Keratinocyte (primary cell): ENCODE measurements at regions not wholly inside any gene's neighbourhood (a gene's known extent, or its start where the extent isn't known, plus 50 kb on each side); places are given as distances from the start of the nearest gene placed in this dataset.

Source experiments
- DNase-seq: peaks from one replicate; pipeline ENCODE4 v3.0.0-alpha.2; 2011; ENCODE audit warnings: low read depth, missing footprints, low spot score
- FAIRE-seq: peaks from 2 replicates; lab custom pipeline; 2011; peaks lifted over from hg19 to GRCh38; lab: Jason Lieb, UNC
- H2AFZ ChIP-seq: 2 replicates; pipeline ENCODE4 v1.6.0; 2012; ENCODE audit warnings: low read length, control low read depth, inconsistent platforms; ENCODE audit not compliant: control insufficient read depth
- H3K27ac ChIP-seq: 2 replicates; pipeline ENCODE4 v1.5.1; 2011; ENCODE audit warnings: low read length; ENCODE audit not compliant: control insufficient read depth, insufficient read depth
- H3K27me3 ChIP-seq: 3 replicates; pipeline ENCODE4 v1.6.0; 2011; ENCODE audit warnings: low read length; ENCODE audit not compliant: control insufficient read depth, insufficient read depth; ENCODE audit errors: extremely low read depth
- H3K36me3 ChIP-seq, 2 experiments: 2 replicates in 1 of 2; 3 replicates in 1 of 2; pipeline ENCODE4 v1.5.1; 2011; ENCODE audit warnings: low read length in 2 of 2, mild to moderate bottlenecking in 1 of 2; ENCODE audit not compliant: control insufficient read depth in 2 of 2, insufficient read depth in 2 of 2; ENCODE audit errors: extremely low read depth in 1 of 2
- H3K4me1 ChIP-seq: 3 replicates; pipeline ENCODE4 v1.5.1; 2011; ENCODE audit warnings: low read length; ENCODE audit not compliant: control insufficient read depth, insufficient read depth; ENCODE audit errors: extremely low read depth
- H3K4me2 ChIP-seq: 3 replicates; pipeline ENCODE4 v1.6.0; 2011; ENCODE audit warnings: low read depth, low read length; ENCODE audit not compliant: control insufficient read depth, insufficient read depth; ENCODE audit errors: extremely low read depth
- H3K4me3 ChIP-seq, 3 experiments: fragments of 200-600 bp in 1 of 3; sonication (generic) in 1 of 3; 2 replicates in 2 of 3; 3 replicates in 1 of 3; pipeline ENCODE4 v1.5.1; 2011 to 2016; ENCODE audit warnings: low read length in 3 of 3, mild to moderate bottlenecking in 3 of 3, control low read depth in 2 of 3, inconsistent platforms in 1 of 3, low read depth in 1 of 3, mixed read lengths in 1 of 3, mixed run types in 1 of 3, moderate library complexity in 1 of 3; ENCODE audit not compliant: control insufficient read depth in 2 of 3, insufficient read depth in 2 of 3; ENCODE audit errors: extremely low read depth in 1 of 3
- H3K79me2 ChIP-seq: 2 replicates; pipeline ENCODE4 v1.6.0; 2012; ENCODE audit warnings: low read length; ENCODE audit not compliant: control insufficient read depth, insufficient read depth
- H3K9ac ChIP-seq: 3 replicates; pipeline ENCODE4 v1.6.0; 2011; ENCODE audit warnings: low read length; ENCODE audit not compliant: control insufficient read depth, insufficient read depth; ENCODE audit errors: extremely low read depth
- H3K9me1 ChIP-seq: 3 replicates; pipeline ENCODE4 v1.6.0; 2011; ENCODE audit warnings: low read length; ENCODE audit not compliant: control insufficient read depth, insufficient read depth; ENCODE audit errors: extremely low read depth
- H3K9me3 ChIP-seq: 2 replicates; pipeline ENCODE4 v1.5.1; 2012; ENCODE audit warnings: low read depth, low read length; ENCODE audit not compliant: control insufficient read depth
- H4K20me1 ChIP-seq: 3 replicates; pipeline ENCODE4 v1.6.0; 2011; ENCODE audit warnings: low read length; ENCODE audit not compliant: control insufficient read depth, insufficient read depth; ENCODE audit errors: extremely low read depth
- EZH2 ChIP-seq: IDR thresholded peaks from one replicate; pipeline ENCODE4 v1.6.1; 2012; ENCODE audit warnings: inconsistent platforms, mild to moderate bottlenecking, low read length, moderate library complexity
- dilution Hi-C: fragments of 300-500 bp; cut with MboI; formaldehyde crosslinking; loops from one replicate; pipeline ENCODE4 v1.7.0; 2020; ENCODE audit warnings: low sequenced_read_pairs; ENCODE audit not compliant: extremely low pct_ligation_motif_present
- TF ChIP-seq, protein P1 (sequence below), 3 experiments: IDR thresholded peaks in 1 of 3; conservative IDR thresholded peaks in 1 of 3; optimal IDR thresholded peaks in 1 of 3; 2 replicates in 2 of 3; 3 replicates in 1 of 3; pipeline versions ENCODE3 to v1.5.1; 2011; ENCODE audit warnings: low read length in 3 of 3, mild to moderate bottlenecking in 3 of 3, moderate library complexity in 2 of 3, control low read depth in 1 of 3, inconsistent platforms in 1 of 3; ENCODE audit not compliant: insufficient read depth in 2 of 3; ENCODE audit errors: extremely low read depth in 1 of 3

DNA sequence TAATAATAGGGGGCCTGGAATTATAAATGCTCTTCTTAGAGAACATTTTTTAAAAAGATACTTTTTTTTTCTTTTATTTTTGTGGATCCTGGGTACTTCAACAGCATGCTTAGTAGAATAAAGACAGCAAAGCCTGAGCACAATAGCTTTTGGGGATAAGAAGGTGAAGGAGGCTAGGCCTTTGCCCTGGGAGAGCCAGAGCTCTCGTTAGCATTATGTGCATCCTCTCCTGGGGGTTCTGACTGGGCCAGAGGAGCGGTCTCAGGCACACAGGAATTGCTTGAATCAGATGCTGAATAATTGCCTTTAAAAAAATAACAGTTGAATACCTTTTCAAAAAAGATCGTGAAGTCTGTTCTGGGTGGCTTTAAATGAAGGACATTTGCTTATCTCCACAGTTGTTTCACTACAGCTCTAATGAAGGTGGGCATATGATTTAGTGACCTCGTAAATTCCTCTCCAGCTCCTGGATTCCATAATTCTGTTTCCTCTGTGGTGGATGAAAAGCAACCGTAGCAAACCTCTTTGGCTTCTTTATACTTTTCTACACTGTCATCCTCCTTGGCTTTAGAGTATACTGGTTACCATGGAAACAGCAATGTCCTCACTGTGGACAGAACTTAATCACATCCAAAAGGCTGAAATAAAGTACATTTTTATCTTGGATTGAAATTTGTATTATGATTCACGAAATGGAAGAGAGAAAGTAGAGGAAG lies 133.8 kb downstream of the MAIP1 start:
- Histone ChIP-seq H2AFZ (no peak overlapping the region), H3K9ac (no peak overlapping the region), H3K79me2 (no peaks in the 10 kb centered on the region), H3K9me1 (no peaks in the 10 kb centered on the region), H3K4me1 (no peaks in the 10 kb centered on the region), H4K20me1 (no peaks in the 10 kb centered on the region), H3K9me3 (no peaks in the 10 kb centered on the region), H3K4me2 (no peak overlapping the region), H3K36me3 (no peaks in the 10 kb centered on the region), H3K4me3 (no peak overlapping the region), H3K27me3 (no peaks in the 10 kb centered on the region), H3K27ac (no peak overlapping the region)
- no peak for TF ChIP-seq EZH2
- TF ChIP-seq, protein P1, sequence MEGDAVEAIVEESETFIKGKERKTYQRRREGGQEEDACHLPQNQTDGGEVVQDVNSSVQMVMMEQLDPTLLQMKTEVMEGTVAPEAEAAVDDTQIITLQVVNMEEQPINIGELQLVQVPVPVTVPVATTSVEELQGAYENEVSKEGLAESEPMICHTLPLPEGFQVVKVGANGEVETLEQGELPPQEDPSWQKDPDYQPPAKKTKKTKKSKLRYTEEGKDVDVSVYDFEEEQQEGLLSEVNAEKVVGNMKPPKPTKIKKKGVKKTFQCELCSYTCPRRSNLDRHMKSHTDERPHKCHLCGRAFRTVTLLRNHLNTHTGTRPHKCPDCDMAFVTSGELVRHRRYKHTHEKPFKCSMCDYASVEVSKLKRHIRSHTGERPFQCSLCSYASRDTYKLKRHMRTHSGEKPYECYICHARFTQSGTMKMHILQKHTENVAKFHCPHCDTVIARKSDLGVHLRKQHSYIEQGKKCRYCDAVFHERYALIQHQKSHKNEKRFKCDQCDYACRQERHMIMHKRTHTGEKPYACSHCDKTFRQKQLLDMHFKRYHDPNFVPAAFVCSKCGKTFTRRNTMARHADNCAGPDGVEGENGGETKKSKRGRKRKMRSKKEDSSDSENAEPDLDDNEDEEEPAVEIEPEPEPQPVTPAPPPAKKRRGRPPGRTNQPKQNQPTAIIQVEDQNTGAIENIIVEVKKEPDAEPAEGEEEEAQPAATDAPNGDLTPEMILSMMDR (optimal IDR thresholded peaks at IDR 0.05 in 1 of 3, IDR thresholded peaks at IDR 0.05 in 1 of 3, conservative IDR thresholded peaks at IDR 0.05 in 1 of 3; ENCODE audit: extremely low read depth in 1 of 3, insufficient read depth in 2 of 3, low read length in 3 of 3): no peak
- dilution Hi-C loops: no loop called here
- no peak for DNase-seq
- no peak for FAIRE-seq

DNA sequence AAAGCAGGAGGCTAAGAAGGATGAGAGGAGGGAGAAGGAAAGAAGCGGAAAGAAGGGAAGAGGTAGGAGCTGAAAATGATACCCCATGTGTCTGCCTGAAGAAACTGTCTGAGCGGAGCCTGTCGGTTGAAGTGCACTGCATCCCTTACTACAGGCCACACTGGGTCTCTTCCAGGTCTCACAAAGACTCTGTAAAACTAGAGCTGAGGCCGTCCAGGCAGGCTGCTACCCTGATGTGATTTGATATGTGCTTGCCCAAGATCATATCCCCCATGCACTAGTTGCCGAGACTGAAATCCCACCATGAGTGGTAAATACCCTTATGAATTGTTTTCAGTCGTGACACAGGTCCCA lies 134.4 kb downstream of the MAIP1 start:
- no peak for DNase-seq
- H4K20me1 ChIP-seq: no peaks in the 10 kb centered on the region
- no peaks in the 10 kb centered on the region for H3K79me2 ChIP-seq
- H3K9me1 ChIP-seq: no peaks in the 10 kb centered on the region
- H3K36me3 ChIP-seq: no peaks in the 10 kb centered on the region
- FAIRE-seq: no peak
- no peaks in the 10 kb centered on the region for H3K27me3 ChIP-seq
- no peak overlapping the region for H3K9ac ChIP-seq
- no peak overlapping the region for H3K4me2 ChIP-seq
- no peak overlapping the region for H2AFZ ChIP-seq
- H3K4me3 ChIP-seq: no peak overlapping the region
- no peaks in the 10 kb centered on the region for H3K9me3 ChIP-seq
- TF ChIP-seq EZH2: no peak
- TF ChIP-seq, protein P1 (optimal IDR thresholded peaks at IDR 0.05 in 1 of 3, IDR thresholded peaks at IDR 0.05 in 1 of 3, conservative IDR thresholded peaks at IDR 0.05 in 1 of 3; ENCODE audit: extremely low read depth in 1 of 3, insufficient read depth in 2 of 3, low read length in 3 of 3): no peak
- no peaks in the 10 kb centered on the region for H3K4me1 ChIP-seq
- no peak overlapping the region for H3K27ac ChIP-seq
- dilution Hi-C loops: no loop called here
